ENCODE measurements at regions not wholly inside any gene's neighbourhood (a gene's known extent, or its start where the extent isn't known, plus 50 kb on each side); places are given as distances from the start of the nearest gene placed in this dataset.

DNA sequence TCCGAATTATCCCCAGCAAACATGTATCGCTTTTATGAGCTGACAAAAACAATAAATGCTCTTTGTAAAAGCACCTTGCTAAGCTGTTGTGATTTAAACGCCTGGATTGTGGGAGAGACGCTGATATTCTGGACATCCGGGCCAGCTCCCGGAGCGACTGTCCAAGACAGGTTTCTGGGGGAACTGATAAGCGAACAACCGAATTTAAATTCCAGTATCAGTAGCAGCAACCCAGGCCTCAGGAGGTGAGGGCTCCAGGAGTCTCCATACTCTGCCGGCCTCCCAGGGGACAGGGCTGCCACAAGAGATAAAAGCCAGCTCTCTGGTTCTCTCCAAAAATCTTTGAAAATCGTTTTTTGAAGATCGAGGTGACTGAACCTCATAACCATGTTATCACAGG lies 50.3 kb upstream of the VSTM2B start:
- no peak overlapping the region for H3K27ac ChIP-seq
- TF ChIP-seq, protein P1, sequence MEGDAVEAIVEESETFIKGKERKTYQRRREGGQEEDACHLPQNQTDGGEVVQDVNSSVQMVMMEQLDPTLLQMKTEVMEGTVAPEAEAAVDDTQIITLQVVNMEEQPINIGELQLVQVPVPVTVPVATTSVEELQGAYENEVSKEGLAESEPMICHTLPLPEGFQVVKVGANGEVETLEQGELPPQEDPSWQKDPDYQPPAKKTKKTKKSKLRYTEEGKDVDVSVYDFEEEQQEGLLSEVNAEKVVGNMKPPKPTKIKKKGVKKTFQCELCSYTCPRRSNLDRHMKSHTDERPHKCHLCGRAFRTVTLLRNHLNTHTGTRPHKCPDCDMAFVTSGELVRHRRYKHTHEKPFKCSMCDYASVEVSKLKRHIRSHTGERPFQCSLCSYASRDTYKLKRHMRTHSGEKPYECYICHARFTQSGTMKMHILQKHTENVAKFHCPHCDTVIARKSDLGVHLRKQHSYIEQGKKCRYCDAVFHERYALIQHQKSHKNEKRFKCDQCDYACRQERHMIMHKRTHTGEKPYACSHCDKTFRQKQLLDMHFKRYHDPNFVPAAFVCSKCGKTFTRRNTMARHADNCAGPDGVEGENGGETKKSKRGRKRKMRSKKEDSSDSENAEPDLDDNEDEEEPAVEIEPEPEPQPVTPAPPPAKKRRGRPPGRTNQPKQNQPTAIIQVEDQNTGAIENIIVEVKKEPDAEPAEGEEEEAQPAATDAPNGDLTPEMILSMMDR (IDR thresholded peaks at IDR 0.05): no peak
- TF ChIP-seq ZFX (IDR thresholded peaks at IDR 0.05; ENCODE audit: borderline replicate concordance): no peak

All from 22Rv1 (cell line).